T1000 (cell line): ENCODE measurements at regions not wholly inside any gene's neighbourhood (a gene's known extent, or its start where the extent isn't known, plus 50 kb on each side); places are given as distances from the start of the nearest gene placed in this dataset.

Source experiments
- DNase-seq: peaks from one replicate; lab custom pipeline; 2025; ENCODE audit warnings: mixed read lengths; lab: John Stamatoyannopoulos, UW

DNA sequence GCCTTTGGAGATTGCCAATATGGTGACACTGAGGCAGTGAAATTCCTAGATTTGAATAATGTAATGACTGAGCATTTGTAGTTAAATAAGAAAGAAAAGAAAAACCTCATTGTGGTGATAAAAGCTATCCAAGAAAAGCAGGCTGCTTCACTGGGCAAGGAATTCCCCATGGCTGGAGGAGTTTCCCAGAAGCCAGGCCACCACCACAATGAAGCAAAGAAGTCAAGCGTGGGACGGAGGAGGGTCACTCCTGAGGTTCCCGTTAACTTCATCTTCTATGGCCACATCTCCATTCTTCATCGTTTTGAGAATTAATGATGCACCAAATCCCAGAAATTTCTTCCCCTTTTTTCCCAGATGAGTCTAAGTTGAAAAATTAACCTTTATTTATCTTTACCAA, 185.8 kb upstream of the BCL6 start:
- no peak for DNase-seq

GRCh38 chr3:187931770-187932278, 186.6 kb upstream of the BCL6 start:
- DNase-seq = no peak

GRCh38 chr3:187932530-187932929, 187.3 kb upstream of the BCL6 start:
- no peak for DNase-seq

- DNase-seq = no peak
Measured at GRCh38 chr3:187935623-187936156, 190.4 kb upstream of the BCL6 start.

- no peak for DNase-seq
Measured at GRCh38 chr3:187936676-187937075, 191.4 kb upstream of the BCL6 start.

DNA sequence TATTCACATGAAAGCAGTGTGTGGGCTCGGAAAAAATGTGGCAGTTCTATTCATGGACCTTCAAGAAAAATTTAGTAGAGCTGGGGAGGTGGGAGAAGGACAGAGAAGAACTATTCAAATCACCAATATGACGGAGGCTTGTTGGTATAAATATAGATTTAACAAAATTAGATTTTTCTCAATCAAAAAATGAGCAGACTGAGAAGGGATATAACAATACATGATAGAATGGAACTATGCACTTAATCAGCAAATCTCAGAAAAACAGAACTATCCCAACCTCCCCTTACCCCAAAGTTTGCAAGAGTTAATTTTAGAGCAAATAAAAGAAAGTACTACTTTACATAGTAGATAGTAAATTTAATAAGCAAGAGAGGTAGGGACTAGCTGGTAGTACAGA, 194.6 kb upstream of the BCL6 start:
- DNase-seq = no peak

DNA sequence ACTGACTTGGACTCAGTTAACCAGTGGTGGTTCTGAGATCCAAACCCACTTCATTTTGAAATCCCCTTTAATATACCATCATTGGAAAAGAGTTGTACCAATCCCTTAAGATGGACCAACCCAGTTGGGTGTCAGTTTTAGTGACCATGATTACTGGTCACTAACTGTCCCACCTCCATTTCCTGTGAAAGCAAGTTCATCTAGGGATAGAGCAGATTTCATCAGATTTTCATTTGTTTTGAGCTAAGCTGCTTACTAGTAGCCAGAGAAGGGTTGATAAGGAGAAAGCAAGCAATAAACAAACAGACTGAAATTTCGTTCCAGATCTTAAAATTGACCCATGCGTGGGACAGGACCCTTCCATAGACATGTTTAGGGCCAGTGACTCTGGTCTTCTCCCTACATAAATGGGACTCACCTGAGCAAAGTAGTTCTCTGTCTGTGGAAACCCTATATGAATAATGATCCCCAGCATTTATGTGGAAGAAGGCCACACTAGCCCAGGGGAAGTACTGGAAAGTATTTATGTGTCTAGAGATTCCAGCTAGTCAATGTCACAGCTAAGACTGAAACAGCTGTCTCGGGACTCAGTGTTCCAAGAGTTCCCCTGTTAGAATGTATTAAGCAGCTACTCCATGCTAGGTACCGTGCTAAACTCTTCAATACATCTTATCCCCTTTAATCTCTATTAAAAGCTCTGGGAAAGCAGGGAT, 196.0 kb upstream of the BCL6 start:
- no peak for DNase-seq

- no peak for DNase-seq
Measured at GRCh38 chr3:187941848-187942194, 196.6 kb upstream of the BCL6 start.

DNA sequence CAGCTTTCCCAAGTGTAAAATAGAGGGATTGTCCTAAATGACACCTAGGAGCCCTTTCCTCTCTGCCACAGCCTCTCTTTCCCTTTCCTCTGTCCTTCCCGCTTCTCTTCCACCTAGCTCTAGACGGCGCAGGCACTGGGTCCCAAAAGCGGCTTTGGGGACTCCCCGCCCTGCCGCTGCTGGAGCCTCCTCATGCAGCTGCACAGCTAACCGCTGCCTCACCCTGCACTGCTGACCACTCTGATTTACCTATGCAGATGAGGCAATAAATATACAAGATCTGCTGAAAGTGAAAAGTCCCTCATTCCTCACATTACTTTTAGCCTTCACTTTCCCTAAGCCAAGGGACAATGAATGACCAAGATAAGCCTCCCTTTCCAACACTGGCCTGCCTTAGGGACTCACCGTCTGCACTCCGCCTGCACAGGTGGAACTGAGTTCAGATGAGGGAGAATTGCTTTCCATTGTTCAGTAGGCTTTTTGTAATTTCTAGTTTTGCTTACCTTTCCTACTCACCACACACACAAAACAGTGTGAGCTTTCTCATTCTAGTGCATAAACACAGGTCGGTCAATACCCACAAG, 197.5 kb upstream of the BCL6 start:
- DNase-seq = no peak

GRCh38 chr3:187943677-187944389, 198.6 kb upstream of the BCL6 start:
- peak; percentile 11 for DNase-seq

- DNase-seq = no peak
Measured at GRCh38 chr3:187944390-187945179, 199.3 kb upstream of the BCL6 start.

- no peak for DNase-seq
Measured at GRCh38 chr3:187945374-187945773, 200.1 kb upstream of the BCL6 start.

DNA sequence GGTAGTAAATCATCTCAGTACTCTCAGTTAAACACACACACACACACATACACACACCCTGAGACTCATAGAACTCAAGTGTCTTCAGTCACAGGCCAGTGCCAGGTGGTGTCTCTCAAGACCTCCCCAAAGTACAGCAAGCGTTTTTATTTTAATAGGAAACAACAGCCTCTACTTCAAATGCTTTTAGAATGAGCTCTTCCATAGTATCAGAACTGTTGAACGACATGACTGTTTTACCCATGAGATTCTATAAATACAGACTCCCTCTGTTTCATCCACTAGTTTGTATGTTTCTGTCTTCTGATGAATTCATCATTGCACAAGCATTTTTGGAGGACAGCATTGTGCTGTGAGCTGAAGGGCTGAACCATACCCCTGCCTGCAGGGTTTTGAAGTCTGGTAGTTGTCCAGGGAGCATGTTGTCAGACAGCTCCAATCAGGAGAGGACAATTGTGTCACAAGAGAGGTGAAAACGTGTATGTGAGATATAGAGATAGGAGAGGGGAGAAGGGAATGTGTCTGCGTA, 201.0 kb upstream of the BCL6 start:
- DNase-seq = no peak

DNA sequence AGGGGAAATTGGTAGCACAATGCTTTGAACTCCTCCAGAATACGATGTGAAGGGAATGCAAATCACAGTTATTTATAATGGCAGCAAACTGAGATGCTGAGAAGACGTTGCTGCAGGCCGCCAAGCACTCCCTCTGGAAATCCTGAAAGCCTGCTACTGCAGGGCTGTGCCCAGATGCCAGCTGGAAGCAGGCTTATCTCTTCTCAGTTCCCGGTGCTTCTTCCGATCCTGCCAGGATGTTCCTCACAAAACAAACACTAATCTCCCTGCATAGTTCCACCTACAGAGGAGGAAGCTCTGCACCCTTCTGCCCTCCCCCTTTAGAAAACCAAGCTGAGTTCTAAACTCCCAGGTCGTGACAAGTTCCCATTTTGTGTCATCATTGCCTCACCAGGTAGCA, 201.7 kb upstream of the BCL6 start:
- no peak for DNase-seq

GRCh38 chr3:187947927-187948682, 202.8 kb upstream of the BCL6 start:
- no peak for DNase-seq

GRCh38 chr3:187949093-187949820, 204.0 kb upstream of the BCL6 start:
- no peak for DNase-seq

DNA sequence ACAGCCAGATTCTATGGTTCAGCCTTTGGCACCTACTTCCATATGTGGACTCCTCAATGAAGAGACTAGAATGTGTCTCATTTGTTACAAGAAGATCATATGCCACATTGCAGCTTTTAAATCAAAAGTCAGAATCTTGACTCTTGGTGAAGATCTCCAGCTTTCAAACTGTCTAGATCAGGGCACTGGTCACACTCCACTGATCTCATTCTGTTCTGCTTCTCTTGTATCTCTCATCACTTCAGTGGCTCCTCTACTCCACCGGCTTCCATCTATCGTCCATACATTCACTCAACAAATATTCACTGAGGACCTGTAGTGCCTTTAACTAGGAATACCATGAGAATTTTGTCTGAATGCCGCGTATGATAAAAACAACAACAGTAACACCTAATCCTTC, 203.3 kb upstream of the LPP start:
- no peak for DNase-seq

DNA sequence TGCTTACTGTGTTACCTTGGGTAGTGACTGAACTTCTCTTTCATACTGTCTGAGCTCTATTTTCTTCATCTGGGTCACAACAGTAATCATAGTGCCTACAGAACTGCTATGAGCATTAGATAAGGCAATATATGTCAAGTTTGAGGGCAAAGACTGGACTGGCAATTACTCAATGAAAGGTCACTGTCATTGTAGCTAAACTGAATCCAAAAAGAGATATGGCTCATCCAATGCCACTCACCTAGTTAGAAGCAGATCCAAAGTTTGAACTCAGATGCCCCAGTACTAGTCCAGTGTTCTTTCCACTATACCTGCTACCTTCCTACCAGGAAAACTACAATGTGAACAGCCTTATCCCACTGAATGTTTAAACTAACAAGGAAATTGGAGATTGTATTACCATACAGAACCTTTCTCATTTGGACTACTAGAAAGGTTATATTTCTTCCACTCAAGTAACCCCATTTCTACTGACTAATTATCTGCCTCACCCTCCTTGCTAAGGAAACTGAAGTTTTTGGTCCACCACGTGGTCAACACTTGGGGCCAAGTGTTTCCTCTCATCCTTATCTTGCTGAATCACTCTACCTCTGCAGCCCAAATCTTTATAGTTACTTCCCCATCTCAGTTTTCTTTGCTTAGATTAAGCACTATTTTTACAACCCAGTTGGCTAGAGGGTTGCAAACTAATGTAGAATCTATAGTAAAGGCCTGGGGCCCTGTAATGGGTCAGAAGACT, 202.3 kb upstream of the LPP start:
- DNase-seq = no peak

GRCh38 chr3:187952849-187953248, 201.1 kb upstream of the LPP start:
- no peak for DNase-seq

DNA sequence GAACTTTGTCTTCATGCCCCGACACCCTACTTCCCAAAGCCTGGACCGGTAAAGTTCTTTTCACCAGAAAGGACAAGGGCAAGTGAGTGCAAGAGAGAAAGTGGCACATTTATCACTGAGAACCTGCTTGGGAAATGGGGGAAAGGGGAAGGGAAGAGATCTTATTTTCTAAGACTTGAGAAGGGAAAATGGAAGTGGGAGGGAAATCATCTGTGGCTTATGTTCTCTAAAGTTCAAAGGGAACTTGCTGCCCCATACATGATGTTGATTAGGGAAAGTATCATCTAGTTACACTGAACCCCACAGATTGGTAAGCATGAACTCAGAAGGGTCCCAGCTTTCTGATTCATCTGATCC, 199.5 kb upstream of the LPP start:
- no peak for DNase-seq
